GM13976 (cell line): ENCODE measurements at regions not wholly inside any gene's neighbourhood (a gene's known extent, or its start where the extent isn't known, plus 50 kb on each side); places are given as distances from the start of the nearest gene placed in this dataset.
A peak's percentile ranks its signal among the peaks of the same experiment; 100 is the strongest.

ENCODE experiments used
- DNase-seq: peaks from one replicate; pipeline ENCODE4 v3.0.0; 2012; ENCODE audit warnings: low spot score
- in situ Hi-C: fragments of 300-500 bp; cut with MboI; formaldehyde crosslinking; loops from one replicate; pipeline ENCODE4 v1.12.0; 2022; ENCODE audit warnings: low sequenced_read_pairs, mixed read lengths, inconsistent platforms; ENCODE audit not compliant: unreplicated experiment
- TF ChIP-seq, protein P1 (sequence below): IDR thresholded peaks from 2 replicates; pipeline ENCODE4 v1.5.1; 2012; ENCODE audit warnings: borderline replicate concordance, mild to moderate bottlenecking; ENCODE audit not compliant: insufficient read depth; ENCODE audit errors: extremely low read depth, missing control alignments, control extremely low read depth

DNA sequence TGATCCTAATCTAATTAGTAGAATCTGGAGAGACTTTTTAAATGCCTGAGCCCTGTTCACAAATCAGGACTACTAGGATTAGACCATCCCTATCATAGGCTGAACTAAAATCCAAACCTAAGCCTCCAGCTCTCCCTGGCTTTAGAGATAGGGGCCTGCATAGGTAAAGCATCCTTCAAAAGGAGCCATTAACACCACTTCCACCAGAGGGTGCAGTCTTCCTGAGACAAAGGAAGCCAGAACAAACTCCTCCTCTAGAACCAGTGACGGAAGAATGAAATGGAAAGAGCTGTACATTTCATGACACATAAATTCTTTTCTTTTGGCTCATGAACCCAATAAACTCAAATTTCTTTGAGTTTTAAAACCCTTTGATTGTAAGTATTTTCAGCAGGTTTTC lies 291.2 kb upstream of the ADGRB3 start:
- TF ChIP-seq, protein P1, sequence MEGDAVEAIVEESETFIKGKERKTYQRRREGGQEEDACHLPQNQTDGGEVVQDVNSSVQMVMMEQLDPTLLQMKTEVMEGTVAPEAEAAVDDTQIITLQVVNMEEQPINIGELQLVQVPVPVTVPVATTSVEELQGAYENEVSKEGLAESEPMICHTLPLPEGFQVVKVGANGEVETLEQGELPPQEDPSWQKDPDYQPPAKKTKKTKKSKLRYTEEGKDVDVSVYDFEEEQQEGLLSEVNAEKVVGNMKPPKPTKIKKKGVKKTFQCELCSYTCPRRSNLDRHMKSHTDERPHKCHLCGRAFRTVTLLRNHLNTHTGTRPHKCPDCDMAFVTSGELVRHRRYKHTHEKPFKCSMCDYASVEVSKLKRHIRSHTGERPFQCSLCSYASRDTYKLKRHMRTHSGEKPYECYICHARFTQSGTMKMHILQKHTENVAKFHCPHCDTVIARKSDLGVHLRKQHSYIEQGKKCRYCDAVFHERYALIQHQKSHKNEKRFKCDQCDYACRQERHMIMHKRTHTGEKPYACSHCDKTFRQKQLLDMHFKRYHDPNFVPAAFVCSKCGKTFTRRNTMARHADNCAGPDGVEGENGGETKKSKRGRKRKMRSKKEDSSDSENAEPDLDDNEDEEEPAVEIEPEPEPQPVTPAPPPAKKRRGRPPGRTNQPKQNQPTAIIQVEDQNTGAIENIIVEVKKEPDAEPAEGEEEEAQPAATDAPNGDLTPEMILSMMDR: peak; percentile 10
- no peak for DNase-seq
- in situ Hi-C loops: no loop called here

GRCh38 chr6:68342286-68342685 lies 292.8 kb upstream of the ADGRB3 start:
- DNase-seq: no peak
- in situ Hi-C loops: no loop called here
- TF ChIP-seq, protein P1: no peak

DNA sequence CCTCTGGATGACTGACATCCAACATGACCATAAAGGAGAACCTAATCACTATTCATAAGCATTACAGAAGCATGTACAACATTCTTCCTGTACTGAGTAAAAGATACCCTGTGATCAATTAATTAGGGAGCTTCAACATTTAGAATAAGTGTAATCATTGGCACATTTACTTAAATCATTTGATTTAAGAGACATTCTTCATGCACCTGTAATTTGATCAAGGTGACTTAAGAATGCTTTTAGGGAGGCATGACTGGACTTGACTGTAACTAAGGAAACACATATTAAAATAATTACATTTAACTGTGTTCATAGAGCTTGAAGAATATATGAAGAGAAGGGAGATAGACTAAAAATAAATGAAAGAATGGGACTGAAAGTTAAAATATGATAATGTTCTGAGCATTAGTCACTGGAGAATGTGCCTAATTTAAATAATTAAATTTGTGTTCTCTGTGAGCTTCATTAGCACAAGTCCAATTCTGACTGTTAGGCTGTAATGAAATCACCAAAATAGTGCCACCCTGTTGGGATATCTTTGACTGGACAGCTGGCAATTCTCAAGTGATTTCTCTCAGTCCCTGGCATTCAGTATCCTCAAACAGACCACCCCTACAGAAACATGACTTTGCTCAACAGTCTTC lies 295.5 kb upstream of the ADGRB3 start:
- in situ Hi-C loops: no loop called here
- DNase-seq: no peak
- TF ChIP-seq, protein P1: no peak

GRCh38 chr6:68333442-68333841 lies 301.6 kb upstream of the ADGRB3 start:
- DNase-seq: no peak
- in situ Hi-C loops: no loop called here
- TF ChIP-seq, protein P1: no peak

- TF ChIP-seq, protein P1: no peak
- no peak for DNase-seq
- in situ Hi-C loops: no loop called here
Observed at GRCh38 chr6:68328156-68328555, 306.9 kb upstream of the ADGRB3 start.

DNA sequence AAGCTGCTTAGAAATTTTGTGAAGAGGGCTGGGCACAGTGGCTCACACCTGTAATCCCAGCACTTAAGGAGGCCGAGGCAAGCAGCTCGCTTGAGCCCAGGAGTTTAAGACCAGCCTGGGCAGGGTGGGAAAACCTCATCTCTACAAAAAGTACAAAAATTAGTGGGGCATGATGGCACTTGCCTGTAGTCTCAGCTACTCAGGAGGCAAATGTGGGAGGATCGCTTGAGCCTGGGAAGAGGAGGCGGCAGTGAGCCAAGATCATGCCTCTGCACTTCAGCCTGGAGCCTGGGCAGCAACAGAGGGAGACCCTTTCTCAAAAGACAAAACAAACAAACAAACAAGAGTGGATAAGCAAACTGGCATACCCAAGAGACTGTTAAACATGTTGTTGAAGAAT lies 308.3 kb upstream of the ADGRB3 start:
- no peak for DNase-seq
- in situ Hi-C loops: no loop called here
- TF ChIP-seq, protein P1: no peak
